CD4-positive, alpha-beta T cell treated with Interleukin-21 for 1 hour (primary cell): ENCODE measurements at regions not wholly inside any gene's neighbourhood (a gene's known extent, or its start where the extent isn't known, plus 50 kb on each side); places are given as distances from the start of the nearest gene placed in this dataset.
"Not testable (repeated sequence)": the region's sequence is repeated elsewhere in the genome, so short reads cannot be mapped to it uniquely, and the experiment has no call there.

Source experiments
- DNase-seq: peaks from one replicate; pipeline ENCODE4 v3.0.0-alpha.2; 2020

- DNase-seq = not testable (repeated sequence)
These were observed 167.0 kb downstream of the FOXD2 start for GRCh38 chr1:47604869-47605268.

GRCh38 chr1:47608296-47608875 is 170.5 kb downstream of the FOXD2 start:
- no peak for DNase-seq

- DNase-seq = no peak
These were observed 174.1 kb downstream of the FOXD2 start for GRCh38 chr1:47611992-47612391.

- DNase-seq = no peak
These were observed 175.0 kb downstream of the FOXD2 start for GRCh38 chr1:47612819-47613218.

GRCh38 chr1:47616036-47616435 is 178.2 kb downstream of the FOXD2 start:
- no peak for DNase-seq

- DNase-seq = no peak
These were observed 179.1 kb downstream of the FOXD2 start for GRCh38 chr1:47616906-47617305.

GRCh38 chr1:47617381-47618221 is 179.8 kb downstream of the FOXD2 start:
- DNase-seq = no peak

GRCh38 chr1:47618222-47618720 is 180.4 kb downstream of the FOXD2 start:
- DNase-seq = no peak

GRCh38 chr1:47618830-47619229 is 181.0 kb downstream of the FOXD2 start:
- DNase-seq = no peak

GRCh38 chr1:47621483-47621882 is 183.6 kb downstream of the FOXD2 start:
- no peak for DNase-seq

- DNase-seq = no peak
These were observed 184.1 kb downstream of the FOXD2 start for GRCh38 chr1:47621977-47622376.

- no peak for DNase-seq
These were observed 185.1 kb downstream of the FOXD2 start for GRCh38 chr1:47622776-47623556.

GRCh38 chr1:47623557-47623940 is 185.7 kb downstream of the FOXD2 start:
- no peak for DNase-seq

- no peak for DNase-seq
These were observed 186.7 kb downstream of the FOXD2 start for GRCh38 chr1:47624531-47624930.

GRCh38 chr1:47627016-47627415 is 189.2 kb downstream of the FOXD2 start:
- DNase-seq = no peak

GRCh38 chr1:47627471-47628370 is 189.9 kb downstream of the FOXD2 start:
- DNase-seq = no peak

GRCh38 chr1:47629201-47629600 is 191.4 kb downstream of the FOXD2 start:
- no peak for DNase-seq

- DNase-seq = no peak
These were observed 192.5 kb downstream of the FOXD2 start for GRCh38 chr1:47630346-47630745.

GRCh38 chr1:47631411-47631995 is 193.7 kb downstream of the FOXD2 start:
- DNase-seq = no peak

- no peak for DNase-seq
These were observed 197.3 kb downstream of the FOXD2 start for GRCh38 chr1:47635111-47635510.

- DNase-seq = no peak
These were observed 197.8 kb downstream of the FOXD2 start for GRCh38 chr1:47635597-47635996.

- DNase-seq = no peak
These were observed 199.4 kb downstream of the FOXD2 start for GRCh38 chr1:47637111-47637685.
